ENCODE measurements at regions not wholly inside any gene's neighbourhood (a gene's known extent, or its start where the extent isn't known, plus 50 kb on each side); places are given as distances from the start of the nearest gene placed in this dataset.

GRCh38 chr10:130627346-130628045 lies 491.3 kb downstream of the GLRX3 start:
- Histone ChIP-seq H3K9ac (ENCODE audit: low read length) (no peak overlapping the region), H3K4me3 (ENCODE audit: low read depth, low read length) (no peak overlapping the region), H3K27ac (ENCODE audit: low read depth, low read length) (no peak overlapping the region), H3K9me3 (ENCODE audit: control insufficient read depth, insufficient read depth, low read depth, low read length) (no peaks in the 10 kb centered on the region), H3K27me3 (ENCODE audit: control insufficient read depth, insufficient read depth, low read length) (no peaks in the 10 kb centered on the region), H3K4me1 (ENCODE audit: control insufficient read depth, insufficient read depth, low read length) (peaks cover 7% of the 10 kb centered on the region; the same call in 1 of the 2 replicates), H3K36me3 (ENCODE audit: control insufficient read depth, insufficient read depth, low read length) (no peaks in the 10 kb centered on the region)

- Histone ChIP-seq H3K4me1 (ENCODE audit: control insufficient read depth, insufficient read depth, low read length) (peaks cover 3% of the 10 kb centered on the region), H3K27ac (ENCODE audit: low read depth, low read length) (no peak overlapping the region)
Observed at GRCh38 chr10:130630135-130630534, 493.9 kb downstream of the GLRX3 start.

GRCh38 chr10:130631142-130632096 lies 495.2 kb downstream of the GLRX3 start:
- H3K27ac ChIP-seq (ENCODE audit: low read depth, low read length) = no peak overlapping the region
- no peak overlapping the region for H3K4me3 ChIP-seq (ENCODE audit: low read depth, low read length)
- no peak overlapping the region for H3K9ac ChIP-seq (ENCODE audit: low read length)
- peaks cover 8% of the 10 kb centered on the region for H3K4me1 ChIP-seq (ENCODE audit: control insufficient read depth, insufficient read depth, low read length)
- no peaks in the 10 kb centered on the region for H3K9me3 ChIP-seq (ENCODE audit: control insufficient read depth, insufficient read depth, low read depth, low read length)
- no peaks in the 10 kb centered on the region for H3K36me3 ChIP-seq (ENCODE audit: control insufficient read depth, insufficient read depth, low read length)
- no peaks in the 10 kb centered on the region for H3K27me3 ChIP-seq (ENCODE audit: control insufficient read depth, insufficient read depth, low read length)

More at GRCh38 chr10:130630135-130630534, 493.9 kb downstream of the GLRX3 start:
- Histone ChIP-seq H3K9me3 (ENCODE audit: control insufficient read depth, insufficient read depth, low read depth, low read length) (no peaks in the 10 kb centered on the region), H3K9ac (ENCODE audit: low read length) (no peak overlapping the region), H3K4me3 (ENCODE audit: low read depth, low read length) (no peak overlapping the region), H3K36me3 (ENCODE audit: control insufficient read depth, insufficient read depth, low read length) (no peaks in the 10 kb centered on the region), H3K27me3 (ENCODE audit: control insufficient read depth, insufficient read depth, low read length) (no peaks in the 10 kb centered on the region)

GRCh38 chr10:130634816-130635215 lies 498.6 kb downstream of the GLRX3 start:
- Histone ChIP-seq H3K9me3 (ENCODE audit: control insufficient read depth, insufficient read depth, low read depth, low read length) (no peaks in the 10 kb centered on the region), H3K27me3 (ENCODE audit: control insufficient read depth, insufficient read depth, low read length) (no peaks in the 10 kb centered on the region)

GRCh38 chr10:130635528-130635927 lies 499.3 kb downstream of the GLRX3 start:
- Histone ChIP-seq H3K9ac (ENCODE audit: low read length) (no peak overlapping the region), H3K27ac (ENCODE audit: low read depth, low read length) (no peak overlapping the region), H3K9me3 (ENCODE audit: control insufficient read depth, insufficient read depth, low read depth, low read length) (no peaks in the 10 kb centered on the region), H3K4me1 (ENCODE audit: control insufficient read depth, insufficient read depth, low read length) (peaks cover 20% of the 10 kb centered on the region), H3K36me3 (ENCODE audit: control insufficient read depth, insufficient read depth, low read length) (no peaks in the 10 kb centered on the region), H3K4me3 (ENCODE audit: low read depth, low read length) (no peak overlapping the region), H3K27me3 (ENCODE audit: control insufficient read depth, insufficient read depth, low read length) (no peaks in the 10 kb centered on the region)

More at GRCh38 chr10:130634816-130635215, 498.6 kb downstream of the GLRX3 start:
- no peak overlapping the region for H3K9ac ChIP-seq (ENCODE audit: low read length)
- H3K27ac ChIP-seq (ENCODE audit: low read depth, low read length) = no peak overlapping the region
- no peaks in the 10 kb centered on the region for H3K36me3 ChIP-seq (ENCODE audit: control insufficient read depth, insufficient read depth, low read length)
- peaks cover 20% of the 10 kb centered on the region for H3K4me1 ChIP-seq (ENCODE audit: control insufficient read depth, insufficient read depth, low read length)
- H3K4me3 ChIP-seq (ENCODE audit: low read depth, low read length) = no peak overlapping the region

- Histone ChIP-seq H3K27ac (ENCODE audit: low read depth, low read length) (no peak overlapping the region), H3K4me1 (ENCODE audit: control insufficient read depth, insufficient read depth, low read length) (peaks cover 20% of the 10 kb centered on the region), H3K36me3 (ENCODE audit: control insufficient read depth, insufficient read depth, low read length) (no peaks in the 10 kb centered on the region), H3K4me3 (ENCODE audit: low read depth, low read length) (no peak overlapping the region), H3K27me3 (ENCODE audit: control insufficient read depth, insufficient read depth, low read length) (no peaks in the 10 kb centered on the region), H3K9ac (ENCODE audit: low read length) (no peak overlapping the region), H3K9me3 (ENCODE audit: control insufficient read depth, insufficient read depth, low read depth, low read length) (no peaks in the 10 kb centered on the region)
Observed at GRCh38 chr10:130636313-130636930, 500.2 kb downstream of the GLRX3 start.

- Histone ChIP-seq H3K9me3 (ENCODE audit: control insufficient read depth, insufficient read depth, low read depth, low read length) (no peaks in the 10 kb centered on the region), H3K4me1 (ENCODE audit: control insufficient read depth, insufficient read depth, low read length) (peaks cover 20% of the 10 kb centered on the region), H3K4me3 (ENCODE audit: low read depth, low read length) (no peak overlapping the region), H3K9ac (ENCODE audit: low read length) (no peak overlapping the region), H3K36me3 (ENCODE audit: control insufficient read depth, insufficient read depth, low read length) (no peaks in the 10 kb centered on the region), H3K27ac (ENCODE audit: low read depth, low read length) (no peak overlapping the region), H3K27me3 (ENCODE audit: control insufficient read depth, insufficient read depth, low read length) (no peaks in the 10 kb centered on the region)
Observed at GRCh38 chr10:130637089-130637676, 501.0 kb downstream of the GLRX3 start.

GRCh38 chr10:130638991-130639390 lies 502.8 kb downstream of the GLRX3 start:
- no peaks in the 10 kb centered on the region for H3K9me3 ChIP-seq (ENCODE audit: control insufficient read depth, insufficient read depth, low read depth, low read length)
- H3K4me3 ChIP-seq (ENCODE audit: low read depth, low read length) = no peak overlapping the region
- H3K4me1 ChIP-seq (ENCODE audit: control insufficient read depth, insufficient read depth, low read length) = peaks cover 20% of the 10 kb centered on the region
- H3K27me3 ChIP-seq (ENCODE audit: control insufficient read depth, insufficient read depth, low read length) = no peaks in the 10 kb centered on the region
- H3K27ac ChIP-seq (ENCODE audit: low read depth, low read length) = no peak overlapping the region
- no peaks in the 10 kb centered on the region for H3K36me3 ChIP-seq (ENCODE audit: control insufficient read depth, insufficient read depth, low read length)
- no peak overlapping the region for H3K9ac ChIP-seq (ENCODE audit: low read length)

- Histone ChIP-seq H3K9ac (ENCODE audit: low read length) (no peak overlapping the region), H3K27ac (ENCODE audit: low read depth, low read length) (no peak overlapping the region), H3K4me3 (ENCODE audit: low read depth, low read length) (no peak overlapping the region), H3K9me3 (ENCODE audit: control insufficient read depth, insufficient read depth, low read depth, low read length) (no peaks in the 10 kb centered on the region), H3K36me3 (ENCODE audit: control insufficient read depth, insufficient read depth, low read length) (no peaks in the 10 kb centered on the region), H3K27me3 (ENCODE audit: control insufficient read depth, insufficient read depth, low read length) (no peaks in the 10 kb centered on the region), H3K4me1 (ENCODE audit: control insufficient read depth, insufficient read depth, low read length) (peaks cover under 1% of the 10 kb centered on the region; the same call in 1 of the 2 replicates)
Observed at GRCh38 chr10:130642926-130643325, 506.7 kb downstream of the GLRX3 start.

GRCh38 chr10:130647341-130647740 lies 511.1 kb downstream of the GLRX3 start:
- H3K27me3 ChIP-seq (ENCODE audit: control insufficient read depth, insufficient read depth, low read length) = no peaks in the 10 kb centered on the region
- H3K9ac ChIP-seq (ENCODE audit: low read length) = no peak overlapping the region
- no peaks in the 10 kb centered on the region for H3K36me3 ChIP-seq (ENCODE audit: control insufficient read depth, insufficient read depth, low read length)
- H3K4me3 ChIP-seq (ENCODE audit: low read depth, low read length) = no peak overlapping the region
- H3K27ac ChIP-seq (ENCODE audit: low read depth, low read length) = no peak overlapping the region
- H3K4me1 ChIP-seq (ENCODE audit: control insufficient read depth, insufficient read depth, low read length) = no peaks in the 10 kb centered on the region
- no peaks in the 10 kb centered on the region for H3K9me3 ChIP-seq (ENCODE audit: control insufficient read depth, insufficient read depth, low read depth, low read length)
